ENCODE measurements at regions not wholly inside any gene's neighbourhood (a gene's known extent, or its start where the extent isn't known, plus 50 kb on each side); places are given as distances from the start of the nearest gene placed in this dataset.

GRCh38 chr5:38009749-38010358 is 170.0 kb upstream of the GDNF start:
- TF ChIP-seq CTCF (IDR thresholded peaks at IDR 0.05) (no peak), POLR2A (IDR thresholded peaks at IDR 0.05) (no peak), EP300 (IDR thresholded peaks at IDR 0.05) (no peak)
